ENCODE measurements at regions not wholly inside any gene's neighbourhood (a gene's known extent, or its start where the extent isn't known, plus 50 kb on each side); places are given as distances from the start of the nearest gene placed in this dataset.

DNA sequence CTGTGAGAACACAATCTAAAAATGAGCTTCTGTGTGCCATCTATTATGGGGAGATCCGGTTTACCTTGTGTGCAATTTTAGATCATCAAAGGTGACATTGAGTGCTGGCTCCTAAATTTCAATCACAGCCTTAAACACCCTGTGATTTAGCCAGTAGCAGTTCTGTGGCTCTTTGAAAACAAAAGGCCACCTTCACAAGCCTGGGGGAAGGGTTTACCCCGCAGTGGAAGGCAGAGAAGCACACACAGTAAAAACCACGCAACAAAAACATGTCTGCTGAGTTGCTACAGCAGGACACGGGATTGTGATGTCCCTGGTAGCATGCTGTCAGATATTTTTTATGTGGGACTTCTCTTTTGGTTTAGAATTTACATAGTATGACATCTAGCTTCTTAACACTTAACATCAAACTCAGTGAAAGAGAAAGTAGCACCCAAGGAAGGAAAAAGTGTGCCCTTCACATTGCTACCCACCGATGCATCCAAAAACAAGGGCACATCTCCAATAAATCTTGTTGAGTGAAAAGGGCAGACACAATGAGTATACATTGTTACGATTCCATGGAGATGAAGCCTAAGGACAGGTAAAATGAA, 56.1 kb upstream of the RNF152 start:
- DNase-seq (ENCODE audit: low spot score): no peak

DNA sequence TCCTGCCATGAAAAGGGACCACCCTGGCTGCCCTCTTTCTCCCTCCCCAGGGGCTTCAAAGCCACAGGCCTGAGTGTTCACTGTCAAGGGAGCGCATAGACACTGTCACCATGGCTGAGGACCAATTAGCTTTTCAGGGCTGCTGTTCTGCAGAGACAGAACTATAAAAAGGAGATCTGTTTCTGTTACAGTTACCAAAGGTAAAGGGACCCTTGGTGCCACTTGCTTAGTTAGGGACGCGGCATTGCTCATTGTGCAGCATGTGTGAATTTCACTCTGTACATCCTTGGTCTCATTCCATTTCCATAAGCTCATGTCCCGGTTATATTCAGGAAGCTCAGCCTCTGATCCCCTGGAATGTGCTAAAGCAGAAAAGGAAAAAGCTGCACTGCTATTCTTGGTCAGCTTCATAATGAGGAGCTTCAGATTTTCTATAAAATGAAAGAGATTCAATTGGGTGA, 55.5 kb upstream of the RNF152 start:
- peak; percentile 55 for DNase-seq (ENCODE audit: low spot score)

DNA sequence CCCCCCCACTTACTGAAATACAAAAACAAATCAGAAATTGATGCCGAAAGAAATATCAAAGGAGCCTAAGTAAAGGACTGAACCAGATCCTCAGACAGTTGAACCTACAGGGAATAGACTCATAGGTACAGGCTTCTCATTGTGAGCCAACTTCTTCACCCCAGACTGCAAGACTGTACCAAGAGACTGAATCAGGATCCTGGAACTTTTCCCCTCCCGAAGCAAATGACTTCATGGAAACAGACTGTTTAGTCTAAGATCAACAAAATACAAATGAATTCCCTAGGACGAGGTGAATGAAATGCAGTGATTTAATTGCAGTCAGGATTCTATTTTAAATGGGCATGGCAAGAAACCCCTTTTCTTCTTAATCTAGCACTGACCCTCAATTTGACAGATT, 53.6 kb upstream of the RNF152 start:
- DNase-seq (ENCODE audit: low spot score): no peak

DNA sequence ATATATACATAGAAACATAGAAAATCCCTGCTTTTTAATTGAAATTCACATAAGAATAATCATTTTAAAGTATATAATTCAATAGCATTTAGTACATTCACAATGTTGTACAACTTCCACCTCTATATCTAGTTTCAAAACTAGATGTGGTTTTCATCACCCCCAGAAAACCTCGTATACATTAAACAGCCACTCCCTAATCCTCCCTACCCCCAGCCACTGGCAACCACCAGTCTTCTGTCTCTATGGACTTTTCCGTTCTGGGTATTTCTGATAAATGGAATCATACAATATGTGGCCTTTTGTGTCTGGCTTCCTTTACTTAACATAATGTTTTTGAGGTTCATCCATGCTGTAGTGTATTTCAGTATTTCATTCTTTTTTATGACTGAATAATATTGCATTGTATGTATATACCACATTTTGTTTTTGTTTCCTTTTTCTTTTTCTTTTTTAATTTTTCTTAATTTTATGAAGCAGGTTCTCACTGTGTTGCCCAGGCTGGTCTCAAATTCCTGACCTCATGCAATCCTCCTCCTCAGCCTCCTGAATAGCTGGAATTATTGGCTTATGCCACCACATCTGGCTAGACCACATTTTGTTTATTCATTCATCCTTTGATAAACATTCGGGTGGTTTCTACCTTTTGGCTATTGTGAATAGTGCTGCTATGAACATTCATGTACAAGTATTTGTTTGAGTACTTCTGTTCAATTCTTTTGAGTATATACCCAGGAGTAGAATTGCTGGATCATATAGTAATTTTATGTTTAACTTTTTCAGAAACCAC, 50.6 kb upstream of the RNF152 start:
- DNase-seq (ENCODE audit: low spot score): no peak
